Testis (tissue), 2 donors: ENCODE measurements at regions not wholly inside any gene's neighbourhood (a gene's known extent, or its start where the extent isn't known, plus 50 kb on each side); places are given as distances from the start of the nearest gene placed in this dataset.

Source experiments
- POLR2A ChIP-seq: fragments of 450-650 bp; IDR thresholded peaks from one replicate; pipeline ENCODE4 v1.6.1; 2017; ENCODE audit warnings: antibody characterized with exemption, mild to moderate bottlenecking, moderate library complexity
- TF ChIP-seq, protein P1 (sequence below), 3 experiments: fragments of 450-650 bp in 2 of 3; fragments of 200-600 bp in 1 of 3; sonication (generic) in 1 of 3; IDR thresholded peaks; one replicate each; pipeline ENCODE4 v1.5.1; 2016 to 2019; ENCODE audit warnings: antibody characterized with exemption in 3 of 3, mild to moderate bottlenecking in 2 of 3, moderate library complexity in 1 of 3

GRCh38 chr6:23823421-23823820 lies 302.6 kb upstream of the NRSN1 start:
- TF ChIP-seq, protein P1, sequence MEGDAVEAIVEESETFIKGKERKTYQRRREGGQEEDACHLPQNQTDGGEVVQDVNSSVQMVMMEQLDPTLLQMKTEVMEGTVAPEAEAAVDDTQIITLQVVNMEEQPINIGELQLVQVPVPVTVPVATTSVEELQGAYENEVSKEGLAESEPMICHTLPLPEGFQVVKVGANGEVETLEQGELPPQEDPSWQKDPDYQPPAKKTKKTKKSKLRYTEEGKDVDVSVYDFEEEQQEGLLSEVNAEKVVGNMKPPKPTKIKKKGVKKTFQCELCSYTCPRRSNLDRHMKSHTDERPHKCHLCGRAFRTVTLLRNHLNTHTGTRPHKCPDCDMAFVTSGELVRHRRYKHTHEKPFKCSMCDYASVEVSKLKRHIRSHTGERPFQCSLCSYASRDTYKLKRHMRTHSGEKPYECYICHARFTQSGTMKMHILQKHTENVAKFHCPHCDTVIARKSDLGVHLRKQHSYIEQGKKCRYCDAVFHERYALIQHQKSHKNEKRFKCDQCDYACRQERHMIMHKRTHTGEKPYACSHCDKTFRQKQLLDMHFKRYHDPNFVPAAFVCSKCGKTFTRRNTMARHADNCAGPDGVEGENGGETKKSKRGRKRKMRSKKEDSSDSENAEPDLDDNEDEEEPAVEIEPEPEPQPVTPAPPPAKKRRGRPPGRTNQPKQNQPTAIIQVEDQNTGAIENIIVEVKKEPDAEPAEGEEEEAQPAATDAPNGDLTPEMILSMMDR (IDR thresholded peaks at IDR 0.05) = no peak
- TF ChIP-seq POLR2A = no peak
